ENCODE measurements at regions not wholly inside any gene's neighbourhood (a gene's known extent, or its start where the extent isn't known, plus 50 kb on each side); places are given as distances from the start of the nearest gene placed in this dataset.
"Not testable (repeated sequence)": the region's sequence is repeated elsewhere in the genome, so short reads cannot be mapped to it uniquely, and the experiment has no call there.

GRCh38 chr3:152909180-152909883, 74.4 kb downstream of the P2RY1 start:
- Histone ChIP-seq H3K9me2 (replicated peaks; ENCODE audit: insufficient read depth, low read length) (no peaks in the 10 kb centered on the region), H3K79me2 (ENCODE audit: low read length) (no peaks in the 10 kb centered on the region), H3F3A (ENCODE audit: insufficient read depth, low read length) (no peaks in the 10 kb centered on the region), H3K9me3 (replicated peaks; ENCODE audit: insufficient read depth, low read length) (no peaks in the 10 kb centered on the region), H3K9ac (ENCODE audit: low read length) (no peak overlapping the region), H3K4me1 (ENCODE audit: low read length) (no peaks in the 10 kb centered on the region), H3K27me3 (replicated peaks; ENCODE audit: insufficient read depth, low read length) (no peaks in the 10 kb centered on the region), H3K4me3 (ENCODE audit: low read length) (no peak overlapping the region), H4K20me1 (ENCODE audit: insufficient read depth, low read length) (no peaks in the 10 kb centered on the region), H3K36me3 (replicated peaks; ENCODE audit: insufficient read depth, low read length) (no peaks in the 10 kb centered on the region), H3K27ac (ENCODE audit: low read length) (no peak overlapping the region), H3K4me2 (ENCODE audit: low read depth, low read length) (no peak overlapping the region), H2AFZ (ENCODE audit: low read length) (no peak overlapping the region)
- TF ChIP-seq CTCF (IDR thresholded peaks at IDR 0.05; ENCODE audit: low read length), result no peak
- TF ChIP-seq EZH2phosphoT487 (IDR thresholded peaks at IDR 0.05; ENCODE audit: low read length), result no peak
- TF ChIP-seq EZH2 (optimal IDR thresholded peaks at IDR 0.05; ENCODE audit: low read depth, low read length), result no peak
- DNase-seq, result no peak

- Histone ChIP-seq H3K4me1 (ENCODE audit: low read length) (no peaks in the 10 kb centered on the region), H3K9ac (ENCODE audit: low read length) (no peak overlapping the region), H3K4me3 (ENCODE audit: low read length) (no peak overlapping the region), H3K9me3 (replicated peaks; ENCODE audit: insufficient read depth, low read length) (no peaks in the 10 kb centered on the region), H3K9me2 (replicated peaks; ENCODE audit: insufficient read depth, low read length) (no peaks in the 10 kb centered on the region), H3F3A (ENCODE audit: insufficient read depth, low read length) (no peaks in the 10 kb centered on the region), H3K36me3 (replicated peaks; ENCODE audit: insufficient read depth, low read length) (no peaks in the 10 kb centered on the region), H3K27me3 (replicated peaks; ENCODE audit: insufficient read depth, low read length) (no peaks in the 10 kb centered on the region), H3K79me2 (ENCODE audit: low read length) (no peaks in the 10 kb centered on the region), H4K20me1 (ENCODE audit: insufficient read depth, low read length) (no peaks in the 10 kb centered on the region), H2AFZ (ENCODE audit: low read length) (no peak overlapping the region), H3K4me2 (ENCODE audit: low read depth, low read length) (no peak overlapping the region), H3K27ac (ENCODE audit: low read length) (no peak overlapping the region)
- no peak for DNase-seq
- no peak for TF ChIP-seq EZH2phosphoT487 (IDR thresholded peaks at IDR 0.05; ENCODE audit: low read length)
- TF ChIP-seq CTCF (IDR thresholded peaks at IDR 0.05; ENCODE audit: low read length), result no peak
- TF ChIP-seq EZH2 (optimal IDR thresholded peaks at IDR 0.05; ENCODE audit: low read depth, low read length), result no peak
Measured at GRCh38 chr3:152910211-152910610, 75.3 kb downstream of the P2RY1 start.

GRCh38 chr3:152910966-152911365, 76.0 kb downstream of the P2RY1 start:
- no peak for TF ChIP-seq EZH2phosphoT487 (IDR thresholded peaks at IDR 0.05; ENCODE audit: low read length)
- no peak for TF ChIP-seq EZH2 (optimal IDR thresholded peaks at IDR 0.05; ENCODE audit: low read depth, low read length)
- no peak for TF ChIP-seq CTCF (IDR thresholded peaks at IDR 0.05; ENCODE audit: low read length)
- Histone ChIP-seq H3K27me3 (replicated peaks; ENCODE audit: insufficient read depth, low read length) (no peaks in the 10 kb centered on the region), H3K4me1 (ENCODE audit: low read length) (no peaks in the 10 kb centered on the region), H4K20me1 (ENCODE audit: insufficient read depth, low read length) (no peaks in the 10 kb centered on the region), H3K9ac (ENCODE audit: low read length) (no peak overlapping the region), H3K36me3 (replicated peaks; ENCODE audit: insufficient read depth, low read length) (no peaks in the 10 kb centered on the region), H3K9me3 (replicated peaks; ENCODE audit: insufficient read depth, low read length) (no peaks in the 10 kb centered on the region), H2AFZ (ENCODE audit: low read length) (no peak overlapping the region), H3K27ac (ENCODE audit: low read length) (no peak overlapping the region), H3F3A (ENCODE audit: insufficient read depth, low read length) (no peaks in the 10 kb centered on the region), H3K9me2 (replicated peaks; ENCODE audit: insufficient read depth, low read length) (no peaks in the 10 kb centered on the region), H3K4me3 (ENCODE audit: low read length) (no peak overlapping the region), H3K79me2 (ENCODE audit: low read length) (no peaks in the 10 kb centered on the region), H3K4me2 (ENCODE audit: low read depth, low read length) (no peak overlapping the region)
- no peak for DNase-seq

- not testable (repeated sequence) for H3K36me3 ChIP-seq (replicated peaks; ENCODE audit: insufficient read depth, low read length); H2AFZ ChIP-seq (ENCODE audit: low read length); H3K4me1 ChIP-seq (ENCODE audit: low read length); H3K9ac ChIP-seq (ENCODE audit: low read length); DNase-seq; H3K4me3 ChIP-seq (ENCODE audit: low read length); H3K79me2 ChIP-seq (ENCODE audit: low read length); H3F3A ChIP-seq (ENCODE audit: insufficient read depth, low read length); H3K27me3 ChIP-seq (replicated peaks; ENCODE audit: insufficient read depth, low read length); H3K4me2 ChIP-seq (ENCODE audit: low read depth, low read length); H4K20me1 ChIP-seq (ENCODE audit: insufficient read depth, low read length); H3K9me2 ChIP-seq (replicated peaks; ENCODE audit: insufficient read depth, low read length); H3K9me3 ChIP-seq (replicated peaks; ENCODE audit: insufficient read depth, low read length); H3K27ac ChIP-seq (ENCODE audit: low read length)
Measured at GRCh38 chr3:152914743-152915142, 79.8 kb downstream of the P2RY1 start.

Data from MM.1S (cell line).